GM21367 (cell line): ENCODE measurements at regions not wholly inside any gene's neighbourhood (a gene's known extent, or its start where the extent isn't known, plus 50 kb on each side); places are given as distances from the start of the nearest gene placed in this dataset.

Source experiments
- ATAC-seq: cut with Tn5 transposase; IDR thresholded peaks from one replicate; pipeline ENCODE4 v1.9.1; 2021; ENCODE audit not compliant: unreplicated experiment

- no peak for ATAC-seq
Observed at GRCh38 chr16:65989861-65990604, 376.5 kb upstream of the CDH5 start.

- ATAC-seq = no peak
Observed at GRCh38 chr16:65988024-65988595, 378.4 kb upstream of the CDH5 start.

GRCh38 chr16:65984296-65984695 lies 382.2 kb upstream of the CDH5 start:
- ATAC-seq = no peak

GRCh38 chr16:65981057-65981456 lies 385.4 kb upstream of the CDH5 start:
- ATAC-seq = no peak

GRCh38 chr16:65975049-65975708 lies 391.3 kb upstream of the CDH5 start:
- ATAC-seq = no peak

GRCh38 chr16:65967376-65967775 lies 399.1 kb upstream of the CDH5 start:
- no peak for ATAC-seq

GRCh38 chr16:65965628-65966027 lies 400.9 kb upstream of the CDH5 start:
- ATAC-seq = no peak

GRCh38 chr16:65964752-65965151 lies 401.7 kb upstream of the CDH5 start:
- ATAC-seq = no peak

- no peak for ATAC-seq
Observed at GRCh38 chr16:65961476-65962143, 404.9 kb upstream of the CDH5 start.

- ATAC-seq = no peak
Observed at GRCh38 chr16:65959983-65960382, 406.5 kb upstream of the CDH5 start.

GRCh38 chr16:65958086-65958485 lies 408.4 kb upstream of the CDH5 start:
- ATAC-seq = no peak

GRCh38 chr16:65956100-65956499 lies 410.4 kb upstream of the CDH5 start:
- no peak for ATAC-seq

GRCh38 chr16:65954446-65954845 lies 412.0 kb upstream of the CDH5 start:
- no peak for ATAC-seq

- ATAC-seq = no peak
Observed at GRCh38 chr16:65950211-65950610, 416.3 kb upstream of the CDH5 start.

GRCh38 chr16:65948361-65948760 lies 418.1 kb upstream of the CDH5 start:
- ATAC-seq = no peak

- ATAC-seq = no peak
Observed at GRCh38 chr16:65947951-65948350, 418.5 kb upstream of the CDH5 start.

- no peak for ATAC-seq
Observed at GRCh38 chr16:65945493-65945892, 421.0 kb upstream of the CDH5 start.

- ATAC-seq = no peak
Observed at GRCh38 chr16:65944361-65944760, 422.1 kb upstream of the CDH5 start.

- no peak for ATAC-seq
Observed at GRCh38 chr16:65940711-65941110, 425.8 kb upstream of the CDH5 start.

GRCh38 chr16:65938083-65938482 lies 428.4 kb upstream of the CDH5 start:
- no peak for ATAC-seq

- ATAC-seq = no peak
Observed at GRCh38 chr16:65937455-65937854, 429.0 kb upstream of the CDH5 start.

GRCh38 chr16:65936096-65936495 lies 430.4 kb upstream of the CDH5 start:
- no peak for ATAC-seq
